Right lobe of liver (tissue), 4 donors: ENCODE measurements at regions not wholly inside any gene's neighbourhood (a gene's known extent, or its start where the extent isn't known, plus 50 kb on each side); places are given as distances from the start of the nearest gene placed in this dataset.

Source experiments
- POLR2A ChIP-seq: fragments of 450-650 bp; IDR thresholded peaks from one replicate; pipeline ENCODE4 v1.6.1; 2017; ENCODE audit warnings: antibody characterized with exemption, mild to moderate bottlenecking
- TF ChIP-seq, protein P1 (sequence below), 4 donors: fragments of 200-600 bp in 3 of 4; fragments of 450-650 bp in 1 of 4; IDR thresholded peaks; one replicate each; pipeline versions ENCODE4 v1.5.1 to v1.8.0; 2016 to 2022; ENCODE audit warnings: antibody characterized with exemption in 4 of 4, mild to moderate bottlenecking in 2 of 4
- donor health status: DM: no; HTN: no; CAD: no.
- donor health status: DM: no; HTN: no; CAD: no.
- donor health status: DM: no; HTN: yes; CAD: no.

DNA sequence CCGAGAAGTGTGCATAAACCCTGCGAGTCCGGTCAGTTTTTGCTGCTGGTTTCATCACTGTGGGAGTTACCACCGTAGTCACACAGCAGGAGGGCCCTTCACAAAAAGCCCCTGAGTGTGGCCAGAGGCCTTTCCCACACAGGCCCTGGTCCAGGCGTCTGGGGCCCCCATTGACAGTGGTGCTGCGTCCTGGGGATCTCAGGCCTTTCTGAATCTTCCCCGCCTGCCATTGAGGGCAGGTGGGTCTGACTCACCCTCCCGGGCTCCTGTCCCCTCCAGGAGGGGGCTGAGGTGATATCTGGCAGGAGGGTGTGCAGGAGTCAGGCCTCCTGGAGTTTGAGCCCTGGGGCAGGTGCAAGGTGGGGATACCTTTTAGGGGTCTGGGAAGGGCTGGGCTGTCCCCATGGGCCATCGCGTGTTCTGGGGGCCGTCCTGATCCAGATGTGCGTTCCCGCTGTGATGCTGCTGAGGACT lies 358.5 kb downstream of the TMEM121 start:
- TF ChIP-seq, protein P1, sequence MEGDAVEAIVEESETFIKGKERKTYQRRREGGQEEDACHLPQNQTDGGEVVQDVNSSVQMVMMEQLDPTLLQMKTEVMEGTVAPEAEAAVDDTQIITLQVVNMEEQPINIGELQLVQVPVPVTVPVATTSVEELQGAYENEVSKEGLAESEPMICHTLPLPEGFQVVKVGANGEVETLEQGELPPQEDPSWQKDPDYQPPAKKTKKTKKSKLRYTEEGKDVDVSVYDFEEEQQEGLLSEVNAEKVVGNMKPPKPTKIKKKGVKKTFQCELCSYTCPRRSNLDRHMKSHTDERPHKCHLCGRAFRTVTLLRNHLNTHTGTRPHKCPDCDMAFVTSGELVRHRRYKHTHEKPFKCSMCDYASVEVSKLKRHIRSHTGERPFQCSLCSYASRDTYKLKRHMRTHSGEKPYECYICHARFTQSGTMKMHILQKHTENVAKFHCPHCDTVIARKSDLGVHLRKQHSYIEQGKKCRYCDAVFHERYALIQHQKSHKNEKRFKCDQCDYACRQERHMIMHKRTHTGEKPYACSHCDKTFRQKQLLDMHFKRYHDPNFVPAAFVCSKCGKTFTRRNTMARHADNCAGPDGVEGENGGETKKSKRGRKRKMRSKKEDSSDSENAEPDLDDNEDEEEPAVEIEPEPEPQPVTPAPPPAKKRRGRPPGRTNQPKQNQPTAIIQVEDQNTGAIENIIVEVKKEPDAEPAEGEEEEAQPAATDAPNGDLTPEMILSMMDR (IDR thresholded peaks at IDR 0.05) = no peak
- TF ChIP-seq POLR2A = no peak
